HG02571 (cell line): ENCODE measurements at regions not wholly inside any gene's neighbourhood (a gene's known extent, or its start where the extent isn't known, plus 50 kb on each side); places are given as distances from the start of the nearest gene placed in this dataset.

Experiments used
- ATAC-seq: cut with Tn5 transposase; IDR thresholded peaks from one replicate; pipeline ENCODE4 v1.9.1; 2021; ENCODE audit warnings: mild to moderate bottlenecking, moderate library complexity; ENCODE audit not compliant: unreplicated experiment

DNA sequence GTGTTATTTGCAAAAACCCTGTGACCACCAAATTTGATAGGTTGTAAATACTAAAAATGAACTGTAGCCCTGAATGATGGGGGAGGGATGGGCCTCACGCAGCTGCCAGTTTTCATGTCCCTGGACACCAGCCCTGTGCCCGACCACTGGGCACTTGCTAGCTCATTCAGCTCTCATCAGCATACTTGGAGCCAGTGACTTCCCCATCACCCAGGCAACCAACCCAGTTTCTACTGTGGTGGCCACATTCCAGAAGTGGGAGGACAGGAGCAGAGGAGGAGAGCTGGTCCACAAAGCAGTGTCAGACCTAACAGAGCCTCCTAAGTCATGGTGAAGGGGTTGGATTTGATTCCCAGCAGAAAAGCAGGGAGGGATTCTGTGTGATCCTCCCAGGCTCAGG is 128.2 kb downstream of the CPEB2 start:
- ATAC-seq: no peak

- no peak for ATAC-seq
Measured at GRCh38 chr4:15131551-15131950, 129.3 kb downstream of the CPEB2 start.

- ATAC-seq: no peak
Measured at GRCh38 chr4:15132739-15133138, 130.5 kb downstream of the CPEB2 start.

DNA sequence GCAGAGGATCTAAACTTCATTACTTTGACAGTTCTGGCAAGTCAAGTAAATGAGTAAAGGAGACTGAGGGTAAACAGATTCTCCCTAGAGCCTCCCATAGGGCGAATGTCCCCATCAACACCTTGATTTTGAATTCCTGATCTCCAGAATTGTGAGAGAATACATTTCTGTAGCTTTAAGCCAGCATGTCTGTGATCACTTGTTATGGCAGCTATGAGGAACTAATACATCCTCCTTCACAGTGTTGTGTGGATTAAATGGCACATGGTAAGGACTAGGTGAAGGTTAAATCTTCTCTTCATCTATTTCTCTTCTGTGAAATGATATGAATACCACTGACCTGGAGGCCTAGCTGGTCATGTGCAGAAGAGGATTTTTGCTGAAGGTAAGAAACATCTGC is 137.3 kb downstream of the CPEB2 start:
- ATAC-seq: no peak

DNA sequence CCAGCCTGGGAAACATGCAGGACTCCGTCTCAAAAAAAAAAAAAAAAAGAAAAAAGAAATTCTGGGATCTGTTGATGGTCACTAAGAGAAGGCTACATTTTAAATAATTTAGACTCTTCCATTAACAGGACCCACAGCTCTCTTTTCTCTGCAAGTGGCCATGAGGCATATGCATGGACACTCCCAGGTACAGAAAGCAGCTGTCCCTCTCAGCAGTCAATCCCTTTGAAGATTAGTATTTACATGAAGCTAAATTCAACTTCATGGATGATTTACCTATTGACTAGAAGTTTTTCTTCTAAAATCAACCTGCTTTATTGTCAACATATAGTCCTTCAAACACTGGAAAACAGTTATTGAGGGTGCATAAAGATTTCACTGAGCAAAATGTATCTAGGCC is 139.9 kb downstream of the CPEB2 start:
- ATAC-seq: no peak

DNA sequence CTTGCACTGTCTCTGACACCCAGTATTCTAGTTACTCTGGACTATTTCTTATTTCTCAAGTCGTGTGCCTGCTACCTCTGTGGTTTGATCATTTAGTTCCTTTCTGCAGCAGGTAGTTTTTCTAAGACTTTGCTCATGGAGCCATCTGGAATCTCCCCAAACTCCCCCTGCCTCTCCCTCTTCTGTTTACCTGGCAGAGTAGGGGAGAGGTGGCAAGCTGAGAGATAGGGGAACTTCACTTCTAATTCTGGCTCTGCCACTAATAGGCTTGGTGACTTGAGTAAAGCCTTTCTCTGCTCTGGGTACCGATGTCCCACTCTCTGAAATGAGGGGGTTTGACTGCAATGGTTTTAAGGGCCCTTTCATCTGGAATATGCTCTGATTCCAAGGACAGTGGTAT is 141.3 kb downstream of the CPEB2 start:
- no peak for ATAC-seq

DNA sequence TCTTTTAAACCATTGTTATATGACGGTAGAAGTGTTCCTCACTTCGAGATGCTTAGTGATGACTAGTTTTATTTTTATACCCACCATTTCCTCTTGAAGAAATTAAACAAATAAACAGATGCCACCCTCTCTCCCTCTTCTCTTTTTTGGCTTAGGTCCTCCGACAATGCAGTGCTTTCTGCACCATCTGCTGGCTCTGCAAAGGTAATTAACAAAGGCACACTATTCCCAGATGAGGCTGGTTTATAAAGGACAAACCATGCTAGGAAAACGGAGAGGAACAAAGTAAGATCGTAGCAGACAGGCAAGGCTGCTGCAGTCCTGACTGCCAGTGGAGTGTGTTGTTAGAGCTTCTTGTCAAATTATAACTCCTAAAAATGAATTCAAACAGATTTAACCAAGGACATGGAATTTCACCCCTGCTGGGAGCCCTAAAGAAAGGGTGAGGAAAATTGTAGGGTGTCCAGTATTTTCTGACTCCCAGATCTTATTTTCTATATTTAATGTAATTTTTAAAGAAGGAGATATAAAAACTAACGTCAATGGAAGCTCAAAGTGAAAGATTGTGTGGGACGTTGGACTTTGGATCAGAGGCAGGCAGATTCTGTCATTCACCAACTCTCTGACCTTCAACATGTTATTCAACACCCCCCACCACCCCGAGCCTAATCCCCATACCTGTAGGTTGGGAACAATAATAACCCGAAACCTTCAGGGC is 142.1 kb downstream of the CPEB2 start:
- no peak for ATAC-seq

DNA sequence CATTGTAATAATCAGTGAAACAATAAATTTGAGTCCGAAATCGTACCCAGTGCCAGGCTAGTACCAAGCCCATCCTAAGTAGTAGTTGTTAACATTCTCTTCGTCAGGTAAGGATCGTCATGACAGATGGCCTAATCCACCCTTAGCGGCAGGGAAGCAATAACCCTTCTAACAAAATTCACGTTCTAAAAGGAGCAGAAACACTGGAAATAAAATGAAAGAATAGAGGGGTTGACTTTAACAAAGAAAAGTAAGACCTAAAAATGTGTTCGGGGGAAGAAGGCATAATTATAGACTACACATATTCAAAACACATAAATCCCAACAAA is 142.7 kb downstream of the CPEB2 start:
- ATAC-seq: no peak

GRCh38 chr4:15145709-15146108 is 143.4 kb downstream of the CPEB2 start:
- no peak for ATAC-seq

DNA sequence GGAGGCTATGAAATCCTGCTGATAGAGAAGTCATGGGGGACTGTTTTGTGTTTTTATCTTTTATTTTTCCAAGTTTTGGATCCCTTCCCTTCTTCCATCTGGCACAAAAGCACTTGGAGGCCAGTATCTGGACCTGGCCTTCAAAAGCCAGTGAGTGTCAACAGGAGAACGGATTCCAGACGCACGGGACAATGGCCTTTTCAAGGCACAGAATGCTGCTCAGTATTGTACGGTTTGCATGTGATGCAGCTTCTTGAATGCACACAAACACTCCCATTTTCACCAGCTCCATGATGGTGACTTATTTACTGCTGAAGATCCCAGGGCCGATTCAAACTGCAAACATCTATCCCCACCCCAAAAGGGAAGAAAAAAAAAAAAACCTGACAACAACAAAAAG is 145.4 kb downstream of the CPEB2 start:
- no peak for ATAC-seq

DNA sequence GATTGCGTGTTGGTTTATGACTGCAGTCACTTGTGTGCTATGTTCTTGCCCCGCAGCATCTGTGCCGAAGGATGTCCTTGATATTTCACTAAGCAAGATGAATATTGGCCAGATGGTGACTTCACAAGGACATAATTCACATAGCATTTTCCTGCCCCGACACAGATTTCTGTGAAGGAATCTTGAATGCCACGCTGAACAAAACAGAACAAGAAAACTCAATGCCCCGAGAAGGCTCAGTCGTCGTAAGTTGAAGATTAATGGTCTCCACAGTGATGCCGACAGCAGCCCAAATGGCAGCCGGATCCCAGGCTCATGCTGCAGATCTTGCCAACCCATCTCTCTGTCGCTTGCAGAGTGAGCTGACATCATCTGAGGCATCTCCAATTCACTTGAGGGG is 145.9 kb downstream of the CPEB2 start:
- no peak for ATAC-seq

DNA sequence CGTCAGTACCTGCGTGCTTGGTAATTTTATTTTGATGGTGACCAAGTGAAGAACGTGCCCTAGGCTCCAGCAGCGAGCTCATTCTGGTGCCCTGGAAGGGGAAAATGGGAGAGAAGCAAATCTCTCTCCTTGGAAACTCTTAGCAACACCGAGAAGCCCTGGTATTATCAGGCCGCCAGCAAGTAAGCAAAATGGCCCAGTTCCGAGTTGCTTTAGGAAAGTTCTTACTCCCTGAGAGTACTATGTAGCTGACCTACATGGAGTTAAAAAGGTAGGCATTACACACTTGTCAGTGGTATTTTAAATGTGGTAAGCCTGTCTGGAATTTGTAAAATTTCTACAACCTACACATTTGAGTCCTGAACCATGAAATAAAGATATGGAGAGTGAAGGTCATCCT is 146.4 kb downstream of the CPEB2 start:
- no peak for ATAC-seq

- peak; percentile 64 for ATAC-seq
Measured at GRCh38 chr4:15149234-15149838, 147.1 kb downstream of the CPEB2 start.

- ATAC-seq: peak; percentile 66
Measured at GRCh38 chr4:15149839-15150592, 147.7 kb downstream of the CPEB2 start.

DNA sequence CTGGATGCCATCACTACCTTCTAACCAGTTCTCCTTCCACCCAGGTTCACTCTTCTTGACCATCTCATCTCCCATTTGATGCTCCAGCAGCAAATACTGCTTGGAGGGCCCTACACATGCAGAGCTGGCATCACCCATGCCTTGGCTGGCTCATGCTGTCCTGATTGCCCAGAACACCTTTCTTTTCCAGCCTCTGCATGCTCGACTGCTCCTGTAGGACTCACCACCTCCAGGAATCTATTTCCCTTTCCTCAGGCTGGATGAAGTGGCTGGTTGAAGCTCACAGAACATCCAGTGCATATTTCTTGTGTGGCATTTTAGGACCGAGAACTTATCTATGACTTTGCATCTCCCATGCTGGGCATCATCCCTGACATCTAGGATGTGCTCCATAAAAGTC is 148.3 kb downstream of the CPEB2 start:
- ATAC-seq: no peak

DNA sequence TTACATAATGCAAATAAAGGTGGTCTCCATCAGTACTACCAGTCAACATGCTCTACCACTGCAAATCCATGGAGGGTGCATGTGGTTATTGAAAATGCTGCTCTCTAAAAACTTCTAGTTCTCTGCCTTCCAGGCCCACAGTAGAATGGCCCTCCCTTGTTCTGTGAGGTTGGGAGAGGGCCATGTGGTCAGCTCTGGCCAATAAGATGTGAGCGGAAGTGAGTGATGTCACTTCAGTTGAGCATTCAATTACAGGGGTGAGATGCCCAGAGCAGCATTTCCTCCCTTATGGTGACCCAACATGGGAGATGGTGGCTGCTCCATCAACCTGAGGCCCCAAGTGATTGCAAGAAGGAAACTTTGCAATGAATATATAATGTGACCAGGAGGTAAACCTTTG is 148.8 kb downstream of the CPEB2 start:
- ATAC-seq: no peak

DNA sequence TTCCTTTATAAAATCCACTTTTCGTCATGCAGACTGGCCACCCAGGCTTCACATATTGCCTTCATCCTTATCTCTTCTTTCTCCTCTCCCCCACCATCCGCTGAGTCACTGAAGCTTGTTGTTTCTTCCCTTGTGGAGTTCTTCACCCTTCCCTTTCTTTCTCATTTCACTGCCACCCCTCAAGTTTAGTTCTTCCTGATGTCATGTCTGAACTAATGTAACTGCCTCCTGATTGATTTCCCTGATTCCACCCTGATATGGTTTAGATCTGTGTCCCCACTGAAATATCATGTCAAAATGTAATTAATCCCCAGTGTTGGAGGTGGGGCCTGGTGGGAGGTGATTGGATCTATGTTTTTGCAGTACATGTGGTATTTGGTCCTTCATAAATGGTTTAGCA is 151.4 kb downstream of the CPEB2 start:
- ATAC-seq: no peak

DNA sequence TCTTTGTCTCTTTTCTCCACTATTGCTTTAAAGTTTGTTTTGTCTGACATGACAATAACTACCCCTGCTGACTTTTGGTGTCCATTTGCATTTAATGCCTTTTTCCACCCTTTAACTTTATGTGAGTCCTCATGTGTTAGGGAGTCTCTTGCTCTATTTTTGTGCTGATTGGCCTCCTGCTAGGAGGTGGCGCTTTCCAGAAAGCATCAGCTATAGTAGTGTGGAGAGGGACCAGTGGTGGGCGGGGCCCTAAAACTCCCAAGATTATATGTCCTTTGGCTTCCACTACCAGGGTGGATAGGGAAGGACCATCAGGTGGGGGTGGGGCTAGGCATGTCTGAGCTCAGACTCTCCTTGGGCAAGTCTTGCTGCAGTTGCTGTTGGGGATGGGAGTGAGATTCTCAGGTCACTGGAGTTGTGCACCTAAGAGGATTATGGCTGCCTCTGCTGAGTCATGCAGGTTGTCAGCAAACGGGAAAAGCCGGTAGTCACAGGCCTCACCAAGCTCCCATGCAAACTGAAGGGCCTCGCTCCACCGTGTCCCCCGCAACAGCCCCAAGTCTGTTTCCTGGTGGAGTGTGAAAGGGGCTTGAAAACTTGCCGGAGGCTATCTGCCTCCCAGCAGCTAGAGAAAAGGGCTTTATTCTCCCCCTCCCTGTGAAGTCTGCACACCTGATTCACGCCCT is 156.3 kb downstream of the CPEB2 start:
- ATAC-seq: no peak

GRCh38 chr4:15159477-15160019 is 157.3 kb downstream of the CPEB2 start:
- no peak for ATAC-seq

DNA sequence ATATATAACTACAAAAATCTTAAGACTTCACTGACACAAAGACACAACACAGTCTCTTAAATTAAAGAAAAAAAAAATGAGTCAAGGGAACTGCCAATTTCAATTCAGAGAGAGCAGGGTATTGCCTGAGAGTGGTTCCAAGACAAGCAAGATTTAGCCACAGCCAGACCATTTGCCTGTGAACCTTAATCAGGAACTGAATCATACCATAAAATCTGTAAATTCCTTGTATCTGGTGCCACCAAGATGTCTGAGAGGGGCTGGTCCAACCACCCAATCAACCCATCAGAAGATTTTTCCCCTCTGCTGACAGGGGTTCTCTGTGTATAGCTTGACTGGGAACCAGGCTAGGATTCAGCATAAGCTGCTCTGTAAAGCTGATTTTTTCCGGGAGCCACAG is 159.2 kb downstream of the CPEB2 start:
- no peak for ATAC-seq

DNA sequence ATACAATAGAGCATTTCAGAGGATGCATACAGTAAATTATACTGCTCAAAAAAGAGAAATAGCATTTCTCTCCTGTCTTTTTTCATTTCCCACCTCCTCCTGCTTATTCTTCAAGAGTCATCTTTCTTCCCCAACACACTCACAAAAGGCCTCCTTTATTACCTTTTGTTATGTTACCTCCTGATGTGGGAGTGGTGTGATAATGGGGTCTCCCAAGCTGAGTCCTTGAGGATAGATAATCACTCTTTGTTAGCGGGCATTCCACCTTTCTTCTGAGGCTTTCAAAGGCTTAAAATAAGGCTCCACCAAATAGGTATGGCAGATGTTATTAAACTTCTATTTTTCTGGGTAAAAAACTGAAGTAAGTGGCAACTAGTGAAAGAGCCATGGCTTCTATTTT is 159.8 kb downstream of the CPEB2 start:
- no peak for ATAC-seq
